Brain microvascular endothelial cell (primary cell): ENCODE measurements at regions not wholly inside any gene's neighbourhood (a gene's known extent, or its start where the extent isn't known, plus 50 kb on each side); places are given as distances from the start of the nearest gene placed in this dataset.

Source experiments
- DNase-seq: peaks from one replicate; pipeline ENCODE4 v3.0.0-alpha.2; 2020
- H3K27ac ChIP-seq: fragments of 250-450 bp; sonication (Bioruptor Pico); 2 replicates; pipeline ENCODE4 v1.5.1; 2020; ENCODE audit warnings: mild to moderate bottlenecking, moderate library complexity
- H3K27me3 ChIP-seq: fragments of 250-450 bp; sonication (Bioruptor Pico); replicated peaks from 2 replicates; pipeline ENCODE4 v1.5.1; 2020; ENCODE audit warnings: mild to moderate bottlenecking
- H3K36me3 ChIP-seq: fragments of 250-450 bp; sonication (Bioruptor Pico); replicated peaks from 2 replicates; pipeline ENCODE4 v1.5.1; 2020; ENCODE audit warnings: mild to moderate bottlenecking
- H3K4me3 ChIP-seq: 2 replicates; pipeline ENCODE4 v1.5.1; 2011; ENCODE audit warnings: low read depth, mild to moderate bottlenecking, control low read depth, low read length, moderate library complexity
- in situ Hi-C: cut with HindIII; loops from 2 replicates; pipeline ENCODE4 v1.10.0; 2017; ENCODE audit warnings: low sequenced_read_pairs, low pct_ligation_motif_present
- TF ChIP-seq, protein P1 (sequence below): IDR thresholded peaks from 2 replicates; pipeline ENCODE4 v1.5.1; 2011; ENCODE audit warnings: low read depth, mild to moderate bottlenecking, moderate library complexity, low read length, control low read depth, inconsistent platforms; ENCODE audit errors: missing control alignments

DNA sequence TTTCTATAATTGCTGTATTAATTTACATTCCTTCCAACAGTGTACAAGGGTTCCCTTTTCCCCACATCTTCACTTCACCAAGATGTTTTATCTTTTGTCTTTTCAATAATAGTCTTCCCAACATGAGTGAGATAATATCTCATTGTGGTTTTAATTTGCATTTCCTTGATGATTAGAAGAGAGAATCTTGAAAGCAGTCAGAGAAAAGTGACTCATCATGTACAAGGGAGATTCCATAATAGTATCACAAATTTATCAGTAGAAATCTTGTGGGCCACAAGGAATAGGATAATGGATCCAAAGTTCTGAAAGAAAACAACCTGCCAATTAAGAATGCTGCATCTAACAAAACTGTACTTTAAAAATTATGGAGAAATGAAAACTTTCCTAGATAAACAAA, 189.3 kb downstream of the NECTIN3 start:
- H3K4me3 ChIP-seq: no peak overlapping the region
- H3K36me3 ChIP-seq: no peaks in the 10 kb centered on the region
- no peaks in the 10 kb centered on the region for H3K27me3 ChIP-seq
- in situ Hi-C loops: no loop called here
- H3K27ac ChIP-seq: no peak overlapping the region
- TF ChIP-seq, protein P1, sequence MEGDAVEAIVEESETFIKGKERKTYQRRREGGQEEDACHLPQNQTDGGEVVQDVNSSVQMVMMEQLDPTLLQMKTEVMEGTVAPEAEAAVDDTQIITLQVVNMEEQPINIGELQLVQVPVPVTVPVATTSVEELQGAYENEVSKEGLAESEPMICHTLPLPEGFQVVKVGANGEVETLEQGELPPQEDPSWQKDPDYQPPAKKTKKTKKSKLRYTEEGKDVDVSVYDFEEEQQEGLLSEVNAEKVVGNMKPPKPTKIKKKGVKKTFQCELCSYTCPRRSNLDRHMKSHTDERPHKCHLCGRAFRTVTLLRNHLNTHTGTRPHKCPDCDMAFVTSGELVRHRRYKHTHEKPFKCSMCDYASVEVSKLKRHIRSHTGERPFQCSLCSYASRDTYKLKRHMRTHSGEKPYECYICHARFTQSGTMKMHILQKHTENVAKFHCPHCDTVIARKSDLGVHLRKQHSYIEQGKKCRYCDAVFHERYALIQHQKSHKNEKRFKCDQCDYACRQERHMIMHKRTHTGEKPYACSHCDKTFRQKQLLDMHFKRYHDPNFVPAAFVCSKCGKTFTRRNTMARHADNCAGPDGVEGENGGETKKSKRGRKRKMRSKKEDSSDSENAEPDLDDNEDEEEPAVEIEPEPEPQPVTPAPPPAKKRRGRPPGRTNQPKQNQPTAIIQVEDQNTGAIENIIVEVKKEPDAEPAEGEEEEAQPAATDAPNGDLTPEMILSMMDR: no peak
- DNase-seq: no peak

DNA sequence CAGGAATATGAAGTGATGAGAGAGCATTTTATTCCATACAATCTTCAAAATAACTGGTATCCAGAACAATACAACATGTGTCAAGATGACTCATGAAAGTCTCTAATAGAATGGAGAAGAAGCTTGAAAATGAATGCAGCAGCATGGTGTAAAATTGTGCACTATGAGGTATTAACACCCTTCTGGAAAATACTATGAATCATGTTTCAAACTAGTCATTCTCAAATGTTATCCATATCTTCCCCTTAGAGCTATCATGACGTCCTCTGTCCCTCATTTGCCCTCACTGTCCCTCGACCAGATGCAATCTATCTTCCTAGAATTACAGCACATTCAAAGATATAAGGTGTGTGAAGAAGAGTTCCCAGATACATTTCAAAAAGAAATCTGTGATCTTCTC, 198.2 kb downstream of the NECTIN3 start:
- in situ Hi-C loops: no loop called here
- Histone ChIP-seq H3K27me3 (no peaks in the 10 kb centered on the region), H3K36me3 (no peaks in the 10 kb centered on the region), H3K27ac (no peak overlapping the region), H3K4me3 (no peak overlapping the region)
- no peak for DNase-seq
- TF ChIP-seq, protein P1: no peak

GRCh38 chr3:111277226-111277625, 205.6 kb downstream of the NECTIN3 start:
- Histone ChIP-seq H3K36me3 (no peaks in the 10 kb centered on the region), H3K27me3 (no peaks in the 10 kb centered on the region), H3K4me3 (no peak overlapping the region), H3K27ac (no peak overlapping the region)
- in situ Hi-C loops: no loop called here
- DNase-seq: peak; percentile 43
- TF ChIP-seq, protein P1: peak; percentile 61

- H3K36me3 ChIP-seq: no peaks in the 10 kb centered on the region
- H3K27me3 ChIP-seq: no peaks in the 10 kb centered on the region
- DNase-seq: no peak
- TF ChIP-seq, protein P1: no peak
- H3K27ac ChIP-seq: no peak overlapping the region
- in situ Hi-C loops: no loop called here
- no peak overlapping the region for H3K4me3 ChIP-seq
Measured at GRCh38 chr3:111278959-111279358, 207.3 kb downstream of the NECTIN3 start.

GRCh38 chr3:111282024-111282423, 210.4 kb downstream of the NECTIN3 start:
- TF ChIP-seq, protein P1: no peak
- H3K27me3 ChIP-seq: no peaks in the 10 kb centered on the region
- DNase-seq: no peak
- no peak overlapping the region for H3K27ac ChIP-seq
- H3K36me3 ChIP-seq: no peaks in the 10 kb centered on the region
- H3K4me3 ChIP-seq: no peak overlapping the region
- in situ Hi-C loops: no loop called here

- in situ Hi-C loops: no loop called here
- no peak for DNase-seq
- no peak overlapping the region for H3K27ac ChIP-seq
- no peaks in the 10 kb centered on the region for H3K36me3 ChIP-seq
- H3K27me3 ChIP-seq: no peaks in the 10 kb centered on the region
- TF ChIP-seq, protein P1: no peak
- no peak overlapping the region for H3K4me3 ChIP-seq
Measured at GRCh38 chr3:111283165-111283564, 211.5 kb downstream of the NECTIN3 start.
